ENCODE measurements at regions not wholly inside any gene's neighbourhood (a gene's known extent, or its start where the extent isn't known, plus 50 kb on each side); places are given as distances from the start of the nearest gene placed in this dataset.

- Histone ChIP-seq H2AFZ (ENCODE audit: control insufficient read depth, low read length) (no peak overlapping the region), H3K79me2 (ENCODE audit: control insufficient read depth, insufficient read depth, low read length) (peaks cover 5% of the 10 kb centered on the region), H4K20me1 (ENCODE audit: control insufficient read depth, extremely low read depth, insufficient read depth, low read length) (no peaks in the 10 kb centered on the region), H3K4me2 (ENCODE audit: control insufficient read depth, extremely low read depth, insufficient read depth, low read depth, low read length) (no peak overlapping the region), H3K9me1 (ENCODE audit: control insufficient read depth, extremely low read depth, insufficient read depth, low read length) (no peaks in the 10 kb centered on the region), H3K9ac (ENCODE audit: control insufficient read depth, extremely low read depth, insufficient read depth, low read length) (no peak overlapping the region), H3K9me3 (ENCODE audit: control insufficient read depth, low read depth, low read length) (no peaks in the 10 kb centered on the region), H3K27ac (ENCODE audit: control insufficient read depth, insufficient read depth, low read length) (no peak overlapping the region), H3K4me1 (ENCODE audit: control insufficient read depth, extremely low read depth, insufficient read depth, low read length) (no peaks in the 10 kb centered on the region), H3K4me3 (ENCODE audit: control insufficient read depth in 2 of 3, extremely low read depth in 1 of 3, insufficient read depth in 2 of 3, low read depth in 1 of 3, low read length in 3 of 3) (no peak overlapping the region), H3K27me3 (ENCODE audit: control insufficient read depth, extremely low read depth, insufficient read depth, low read length) (no peaks in the 10 kb centered on the region), H3K36me3 (ENCODE audit: control insufficient read depth in 2 of 2, extremely low read depth in 1 of 2, insufficient read depth in 2 of 2, low read length in 2 of 2) (no peaks in the 10 kb centered on the region)
- TF ChIP-seq EZH2 (IDR thresholded peaks at IDR 0.05; ENCODE audit: low read length) (no peak), CTCF (optimal IDR thresholded peaks at IDR 0.05 in 1 of 3, IDR thresholded peaks at IDR 0.05 in 1 of 3, conservative IDR thresholded peaks at IDR 0.05 in 1 of 3; ENCODE audit: extremely low read depth in 1 of 3, insufficient read depth in 2 of 3, low read length in 3 of 3) (no peak)
- FAIRE-seq (no peak), DNase-seq (ENCODE audit: low read depth, low spot score) (no peak)
- dilution Hi-C loops (cut with MboI; ENCODE audit: extremely low pct_ligation_motif_present, low sequenced_read_pairs) = no loop called here
These were observed 80.4 kb downstream of the BOLA3 start for GRCh38 chr2:74067221-74067747.

- TF ChIP-seq EZH2 (IDR thresholded peaks at IDR 0.05; ENCODE audit: low read length) (no peak), CTCF (optimal IDR thresholded peaks at IDR 0.05 in 1 of 3, IDR thresholded peaks at IDR 0.05 in 1 of 3, conservative IDR thresholded peaks at IDR 0.05 in 1 of 3; ENCODE audit: extremely low read depth in 1 of 3, insufficient read depth in 2 of 3, low read length in 3 of 3) (no peak)
- H3K27ac ChIP-seq (ENCODE audit: control insufficient read depth, insufficient read depth, low read length) = no peak overlapping the region
- H4K20me1 ChIP-seq (ENCODE audit: control insufficient read depth, extremely low read depth, insufficient read depth, low read length) = peaks cover 3% of the 10 kb centered on the region
- H2AFZ ChIP-seq (ENCODE audit: control insufficient read depth, low read length) = no peak overlapping the region
- peaks cover 0 to 13% of the 10 kb centered on the region in 2 experiments for H3K36me3 ChIP-seq (ENCODE audit: control insufficient read depth in 2 of 2, extremely low read depth in 1 of 2, insufficient read depth in 2 of 2, low read length in 2 of 2)
- peaks cover 7% of the 10 kb centered on the region for H3K79me2 ChIP-seq (ENCODE audit: control insufficient read depth, insufficient read depth, low read length)
- H3K9me1 ChIP-seq (ENCODE audit: control insufficient read depth, extremely low read depth, insufficient read depth, low read length) = no peaks in the 10 kb centered on the region
- peaks cover 6% of the 10 kb centered on the region for H3K4me1 ChIP-seq (ENCODE audit: control insufficient read depth, extremely low read depth, insufficient read depth, low read length)
- H3K4me3 ChIP-seq (ENCODE audit: control insufficient read depth in 2 of 3, extremely low read depth in 1 of 3, insufficient read depth in 2 of 3, low read depth in 1 of 3, low read length in 3 of 3) = no peak overlapping the region
- no peak overlapping the region for H3K9ac ChIP-seq (ENCODE audit: control insufficient read depth, extremely low read depth, insufficient read depth, low read length)
- dilution Hi-C loops (cut with MboI; ENCODE audit: extremely low pct_ligation_motif_present, low sequenced_read_pairs) = no loop called here
- H3K4me2 ChIP-seq (ENCODE audit: control insufficient read depth, extremely low read depth, insufficient read depth, low read depth, low read length) = no peak overlapping the region
- H3K9me3 ChIP-seq (ENCODE audit: control insufficient read depth, low read depth, low read length) = no peaks in the 10 kb centered on the region
- H3K27me3 ChIP-seq (ENCODE audit: control insufficient read depth, extremely low read depth, insufficient read depth, low read length) = no peaks in the 10 kb centered on the region
- DNase-seq (ENCODE audit: low read depth, low spot score) (no peak), FAIRE-seq (no peak)
These were observed 76.7 kb downstream of the BOLA3 start for GRCh38 chr2:74070991-74071390.
